ENCODE measurements at regions not wholly inside any gene's neighbourhood (a gene's known extent, or its start where the extent isn't known, plus 50 kb on each side); places are given as distances from the start of the nearest gene placed in this dataset.

DNA sequence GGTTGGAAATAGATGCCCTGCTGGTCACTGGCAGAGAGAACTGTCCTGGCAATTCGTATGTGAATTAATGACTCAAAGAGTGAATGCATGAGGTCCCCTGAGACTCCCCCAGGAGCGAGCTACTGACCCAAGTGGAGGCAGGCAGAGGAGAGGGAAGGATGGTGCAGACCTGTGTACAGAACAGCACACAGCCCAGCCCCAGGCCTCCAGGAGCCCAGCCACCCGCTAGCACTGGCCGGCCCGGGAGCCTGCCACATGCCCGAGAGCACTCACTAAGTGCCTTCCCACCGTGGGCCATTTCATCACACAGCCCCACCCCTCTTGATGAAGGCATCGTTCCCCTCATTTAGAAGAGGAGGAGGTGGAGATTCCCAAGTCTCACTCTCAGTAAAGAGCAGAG lies 62.0 kb upstream of the IGSF21 start:
- no peak overlapping the region for H3K27ac ChIP-seq (ENCODE audit: low read length)
- no peak overlapping the region for H3K4me3 ChIP-seq (ENCODE audit: low read length)
- no peaks in the 10 kb centered on the region for H3K36me3 ChIP-seq (ENCODE audit: control insufficient read depth, insufficient read depth, low read length)
- peaks cover 5% of the 10 kb centered on the region for H3K27me3 ChIP-seq (ENCODE audit: control insufficient read depth, insufficient read depth, low read length)
- 53% methylated on average over 2 of the region's 8 CpGs for WGBS (ENCODE audit: insufficient coverage)
- no peaks in the 10 kb centered on the region for H3K9me3 ChIP-seq (replicated peaks; ENCODE audit: control insufficient read depth, low read depth, low read length)
- no peaks in the 10 kb centered on the region for H3K4me1 ChIP-seq (ENCODE audit: control insufficient read depth, insufficient read depth, low read length)
- no peak for DNase-seq

DNA sequence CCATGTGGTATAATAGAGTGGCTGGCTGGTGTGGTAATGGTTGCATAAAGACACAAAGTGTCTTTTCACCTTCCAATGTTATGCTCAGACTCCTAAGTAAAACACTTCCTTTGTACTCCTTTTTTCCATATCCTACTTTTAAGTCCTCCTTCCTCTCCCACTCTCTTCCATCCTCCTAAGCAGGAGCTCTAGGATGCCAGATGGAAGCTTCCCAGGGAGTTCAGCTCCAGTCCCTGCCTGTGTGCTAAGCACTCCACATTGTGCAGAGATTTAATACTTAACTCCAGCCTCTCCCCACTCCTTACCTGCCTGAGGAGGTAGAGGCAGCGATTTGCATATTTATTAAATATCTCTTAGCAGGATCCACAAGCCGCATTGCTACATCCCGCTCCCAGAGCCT lies 60.5 kb upstream of the IGSF21 start:
- Histone ChIP-seq H3K27ac (ENCODE audit: low read length) (no peak overlapping the region), H3K9me3 (replicated peaks; ENCODE audit: control insufficient read depth, low read depth, low read length) (no peaks in the 10 kb centered on the region), H3K36me3 (ENCODE audit: control insufficient read depth, insufficient read depth, low read length) (no peaks in the 10 kb centered on the region), H3K4me3 (ENCODE audit: low read length) (no peak overlapping the region), H3K27me3 (ENCODE audit: control insufficient read depth, insufficient read depth, low read length) (peaks cover 4% of the 10 kb centered on the region), H3K4me1 (ENCODE audit: control insufficient read depth, insufficient read depth, low read length) (no peaks in the 10 kb centered on the region)
- DNase-seq, result no peak
- WGBS (ENCODE audit: insufficient coverage), result 84% methylated on average over 2 of the region's 3 CpGs

DNA sequence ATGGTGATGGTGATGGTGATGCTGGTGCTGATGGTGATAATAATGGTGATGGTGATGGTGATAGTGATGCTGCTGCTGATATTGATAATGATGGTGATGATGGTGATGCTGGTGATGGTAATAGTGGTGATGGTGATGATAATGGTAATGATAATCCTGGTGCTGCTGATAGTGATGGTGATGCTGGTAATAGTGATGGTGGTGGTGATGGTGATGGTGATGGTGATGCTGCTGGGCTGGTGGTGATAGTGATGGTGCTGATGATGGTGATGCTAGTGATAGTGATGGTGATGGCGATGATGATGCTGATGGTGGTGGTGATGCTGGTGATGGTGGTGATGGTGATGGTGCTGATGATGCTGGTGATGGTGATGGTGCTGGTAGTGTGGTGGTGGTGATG lies 58.4 kb upstream of the IGSF21 start:
- Histone ChIP-seq H3K4me3 (ENCODE audit: low read length) (no peak overlapping the region), H3K27ac (ENCODE audit: low read length) (no peak overlapping the region), H3K27me3 (ENCODE audit: control insufficient read depth, insufficient read depth, low read length) (peaks cover 10% of the 10 kb centered on the region), H3K4me1 (ENCODE audit: control insufficient read depth, insufficient read depth, low read length) (no peaks in the 10 kb centered on the region), H3K36me3 (ENCODE audit: control insufficient read depth, insufficient read depth, low read length) (no peaks in the 10 kb centered on the region), H3K9me3 (replicated peaks; ENCODE audit: control insufficient read depth, low read depth, low read length) (no peaks in the 10 kb centered on the region)
- DNase-seq, result no peak
- 86% methylated on average over 1 of the region's 1 CpG for WGBS (ENCODE audit: insufficient coverage)

DNA sequence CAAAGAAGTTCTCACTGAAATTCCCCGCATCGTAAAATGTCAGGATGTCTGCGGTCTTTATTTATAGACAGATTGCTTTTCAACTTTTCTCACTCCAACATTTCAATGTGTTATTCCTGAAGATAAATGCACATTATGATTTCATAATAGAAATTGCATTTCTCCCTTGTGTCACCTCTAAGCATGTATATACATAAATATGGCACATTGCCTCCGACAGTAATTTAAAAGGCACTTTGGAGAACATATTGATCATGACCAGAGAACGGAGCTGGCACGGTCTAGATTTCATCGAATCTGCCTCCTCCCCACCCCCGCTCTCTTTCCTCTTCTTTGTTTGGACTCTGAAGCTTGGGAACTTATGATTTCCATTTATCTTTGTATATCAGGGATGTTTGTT lies 54.9 kb upstream of the IGSF21 start:
- DNase-seq, result no peak
- Histone ChIP-seq H3K4me1 (ENCODE audit: control insufficient read depth, insufficient read depth, low read length) (no peaks in the 10 kb centered on the region), H3K36me3 (ENCODE audit: control insufficient read depth, insufficient read depth, low read length) (no peaks in the 10 kb centered on the region), H3K9me3 (replicated peaks; ENCODE audit: control insufficient read depth, low read depth, low read length) (no peaks in the 10 kb centered on the region), H3K4me3 (ENCODE audit: low read length) (no peak overlapping the region), H3K27ac (ENCODE audit: low read length) (no peak overlapping the region), H3K27me3 (ENCODE audit: control insufficient read depth, insufficient read depth, low read length) (peaks cover 10% of the 10 kb centered on the region)
- WGBS (ENCODE audit: insufficient coverage), result no CpG with 5 or more reads among the region's 8 CpGs

DNA sequence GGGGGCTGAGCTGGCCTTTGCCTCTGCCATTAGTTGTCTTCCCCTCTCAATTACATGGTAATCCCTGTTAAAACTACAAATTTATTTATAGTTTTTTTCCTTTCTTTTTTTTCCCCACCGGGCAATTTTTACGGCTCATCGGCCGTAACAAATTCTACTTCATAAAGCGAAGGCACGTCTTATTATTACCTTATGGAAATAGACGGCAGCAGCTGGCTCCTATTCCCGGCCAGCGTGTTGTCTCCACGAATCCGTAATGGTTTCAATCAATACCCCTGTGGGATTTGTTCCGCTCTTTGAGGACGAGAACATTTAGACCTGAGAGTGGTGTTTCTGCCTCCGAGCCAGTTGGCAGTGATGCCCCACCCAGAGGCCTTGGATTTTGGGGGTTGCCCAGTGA lies 52.4 kb upstream of the IGSF21 start:
- 67% methylated on average over 12 of the region's 14 CpGs for WGBS (ENCODE audit: insufficient coverage)
- Histone ChIP-seq H3K4me3 (ENCODE audit: low read length) (no peak overlapping the region), H3K4me1 (ENCODE audit: control insufficient read depth, insufficient read depth, low read length) (peaks cover 12% of the 10 kb centered on the region), H3K36me3 (ENCODE audit: control insufficient read depth, insufficient read depth, low read length) (no peaks in the 10 kb centered on the region), H3K9me3 (replicated peaks; ENCODE audit: control insufficient read depth, low read depth, low read length) (no peaks in the 10 kb centered on the region), H3K27me3 (ENCODE audit: control insufficient read depth, insufficient read depth, low read length) (peaks cover 15% of the 10 kb centered on the region), H3K27ac (ENCODE audit: low read length) (no peak overlapping the region)
- no peak for DNase-seq

DNA sequence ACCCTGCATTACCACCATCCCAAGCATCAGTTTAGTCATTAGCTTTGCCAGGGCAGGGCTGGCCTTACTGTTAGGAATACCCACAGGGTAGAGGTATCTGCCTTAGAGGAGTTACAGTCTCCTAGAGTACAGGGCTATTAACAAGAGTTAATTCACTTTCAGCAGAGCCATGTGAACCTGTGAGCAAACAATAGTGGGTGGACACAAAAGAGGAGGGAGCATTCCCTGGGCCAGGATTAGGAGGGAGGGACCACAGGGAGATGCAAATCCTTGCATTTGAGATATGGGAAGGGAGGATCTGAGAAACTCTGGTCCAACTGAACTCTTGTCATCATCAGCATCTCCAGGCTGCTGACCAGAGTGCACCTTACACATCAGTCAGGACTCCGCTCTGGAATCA lies 51.1 kb upstream of the IGSF21 start:
- no peak overlapping the region for H3K27ac ChIP-seq (ENCODE audit: low read length)
- DNase-seq, result no peak
- no peak overlapping the region for H3K4me3 ChIP-seq (ENCODE audit: low read length)
- H3K4me1 ChIP-seq (ENCODE audit: control insufficient read depth, insufficient read depth, low read length), result peaks cover 12% of the 10 kb centered on the region
- peaks cover 15% of the 10 kb centered on the region for H3K27me3 ChIP-seq (ENCODE audit: control insufficient read depth, insufficient read depth, low read length)
- H3K9me3 ChIP-seq (replicated peaks; ENCODE audit: control insufficient read depth, low read depth, low read length), result no peaks in the 10 kb centered on the region
- 100% methylated on average over 1 of the region's 1 CpG for WGBS (ENCODE audit: insufficient coverage)
- no peaks in the 10 kb centered on the region for H3K36me3 ChIP-seq (ENCODE audit: control insufficient read depth, insufficient read depth, low read length)

DNA sequence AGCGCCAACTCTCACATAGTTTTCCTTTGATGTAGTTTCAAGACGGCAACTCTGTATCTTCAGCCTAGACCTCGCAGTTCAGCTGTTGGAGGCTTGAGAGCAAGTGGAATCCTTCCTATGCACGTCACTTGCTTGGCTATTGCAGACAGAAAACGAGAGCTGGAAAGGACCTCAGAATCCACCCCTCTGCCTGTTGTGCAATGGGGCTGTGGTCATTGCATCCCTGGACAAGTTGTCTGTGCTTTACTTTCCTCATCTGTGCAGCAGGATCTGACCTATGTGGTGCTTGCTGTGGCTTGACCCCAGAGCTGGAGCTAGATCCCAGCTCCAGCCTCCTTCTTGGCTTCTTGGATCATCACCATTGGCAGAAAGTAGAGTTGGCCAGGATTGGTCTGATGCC lies 50.0 kb upstream of the IGSF21 start:
- Histone ChIP-seq H3K4me1 (ENCODE audit: control insufficient read depth, insufficient read depth, low read length) (peaks cover 12% of the 10 kb centered on the region), H3K36me3 (ENCODE audit: control insufficient read depth, insufficient read depth, low read length) (no peaks in the 10 kb centered on the region), H3K27me3 (ENCODE audit: control insufficient read depth, insufficient read depth, low read length) (peaks cover 12% of the 10 kb centered on the region), H3K4me3 (ENCODE audit: low read length) (no peak overlapping the region), H3K9me3 (replicated peaks; ENCODE audit: control insufficient read depth, low read depth, low read length) (peaks cover 7% of the 10 kb centered on the region), H3K27ac (ENCODE audit: low read length) (no peak overlapping the region)
- WGBS (ENCODE audit: insufficient coverage), result 68% methylated on average over 5 of the region's 5 CpGs
- DNase-seq, result peak; percentile 66

Measured in muscle of leg (tissue), 3 donors.